Body of pancreas (tissue), 4 donors: ENCODE measurements at regions not wholly inside any gene's neighbourhood (a gene's known extent, or its start where the extent isn't known, plus 50 kb on each side); places are given as distances from the start of the nearest gene placed in this dataset.

Experiments used
- CTCF ChIP-seq, 7 experiments: fragments of 450-650 bp in 4 of 7; fragments of 200-600 bp in 3 of 7; sonication (generic) in 3 of 7; IDR thresholded peaks; one replicate each; pipeline ENCODE4 v1.5.1; 2016 to 2019; ENCODE audit warnings: antibody characterized with exemption in 7 of 7
- POLR2A ChIP-seq, 3 donors: fragments of 450-650 bp; IDR thresholded peaks; one replicate each; pipeline ENCODE4 v1.6.1; 2016; ENCODE audit warnings: antibody characterized with exemption in 3 of 3, mild to moderate bottlenecking in 2 of 3

- TF ChIP-seq CTCF (IDR thresholded peaks at IDR 0.05), result no peak
- TF ChIP-seq POLR2A (IDR thresholded peaks at IDR 0.05), result no peak
Observed at GRCh38 chr5:96563816-96564215, 98.4 kb upstream of the CAST start.
